ENCODE measurements at regions not wholly inside any gene's neighbourhood (a gene's known extent, or its start where the extent isn't known, plus 50 kb on each side); places are given as distances from the start of the nearest gene placed in this dataset.

GRCh38 chrX:149282909-149283308 is 222.2 kb downstream of the IDS start:
- H3K4me3 ChIP-seq (ENCODE audit: low read depth, low read length): no peak overlapping the region
- TF ChIP-seq CTCF (conservative IDR thresholded peaks at IDR 0.05; ENCODE audit: low read depth, low read length): no peak
- DNase-seq (ENCODE audit: low read depth): no peak

- H3K4me3 ChIP-seq (ENCODE audit: low read depth, low read length): no peak overlapping the region
- TF ChIP-seq CTCF (conservative IDR thresholded peaks at IDR 0.05; ENCODE audit: low read depth, low read length): no peak
- DNase-seq (ENCODE audit: low read depth): no peak
These were observed 225.1 kb downstream of the IDS start for GRCh38 chrX:149280011-149280410.

GRCh38 chrX:149275836-149276235 is 229.3 kb downstream of the IDS start:
- TF ChIP-seq CTCF (conservative IDR thresholded peaks at IDR 0.05; ENCODE audit: low read depth, low read length): no peak
- no peak overlapping the region for H3K4me3 ChIP-seq (ENCODE audit: low read depth, low read length)
- peak; percentile 20 for DNase-seq (ENCODE audit: low read depth)

- no peak overlapping the region for H3K4me3 ChIP-seq (ENCODE audit: low read depth, low read length)
- no peak for TF ChIP-seq CTCF (conservative IDR thresholded peaks at IDR 0.05; ENCODE audit: low read depth, low read length)
- DNase-seq (ENCODE audit: low read depth): no peak
These were observed 230.5 kb downstream of the IDS start for GRCh38 chrX:149274516-149275105.

- DNase-seq (ENCODE audit: low read depth): no peak
- no peak for TF ChIP-seq CTCF (conservative IDR thresholded peaks at IDR 0.05; ENCODE audit: low read depth, low read length)
- H3K4me3 ChIP-seq (ENCODE audit: low read depth, low read length): no peak overlapping the region
These were observed 232.2 kb downstream of the IDS start for GRCh38 chrX:149272690-149273463.

GRCh38 chrX:149267878-149268813 is 237.0 kb downstream of the IDS start:
- no peak for TF ChIP-seq CTCF (conservative IDR thresholded peaks at IDR 0.05; ENCODE audit: low read depth, low read length)
- no peak for DNase-seq (ENCODE audit: low read depth)
- no peak overlapping the region for H3K4me3 ChIP-seq (ENCODE audit: low read depth, low read length)
